A549 (cell line): ENCODE measurements at regions not wholly inside any gene's neighbourhood (a gene's known extent, or its start where the extent isn't known, plus 50 kb on each side); places are given as distances from the start of the nearest gene placed in this dataset.

Experiments used
- ATAC-seq, 2 experiments: fragments of 200-7000 bp in 1 of 2; fragments of >200 bp in 1 of 2; cut with Nextera tagmentation in 1 of 2; cut with Tn5 transposase in 1 of 2; 3 replicates each; pipeline versions ENCODE4 v1.8.0 to v1.9.1; 2018 to 2020; ENCODE audit warnings: mild to moderate bottlenecking in 1 of 2, moderate library complexity in 1 of 2
- CTCF ChIA-PET: fragments of 300-600 bp; sonication (Branson Sonifier 250); formaldehyde crosslinking; extraction: SDS; loops from one replicate; lab custom pipeline; 2021; ENCODE audit warnings: antibody characterized with exemption, inconsistent platforms; lab: Yijun Ruan, JAX
- POLR2A ChIA-PET: fragments of 350-600 bp; formaldehyde crosslinking; extraction: SDS; loops from one replicate; lab custom pipeline; 2021; ENCODE audit warnings: antibody characterized with exemption, inconsistent platforms; lab: Yijun Ruan, JAX
- DNase-seq, 2 experiments: peaks; one replicate each; pipeline versions ENCODE4 v3.0.0 to v3.0.0-alpha.2; 2011 to 2016; ENCODE audit warnings: low read depth in 1 of 2, low spot score in 1 of 2
- FAIRE-seq: peaks from 2 replicates; lab custom pipeline; 2011; peaks lifted over from hg19 to GRCh38; lab: Jason Lieb, UNC
- H3K27ac ChIP-seq, 2 experiments: fragments of >200 bp; sonication (Bioruptor Twin); formaldehyde crosslinking; 3 replicates each; pipeline ENCODE4 v1.5.1; 2016 to 2017
- H3K4me1 ChIP-seq: fragments of >200 bp; sonication (Bioruptor Twin); formaldehyde crosslinking; 3 replicates; pipeline ENCODE4 v1.6.1; 2016
- H3K4me2 ChIP-seq: fragments of >200 bp; sonication (Bioruptor Twin); formaldehyde crosslinking; 3 replicates; pipeline ENCODE4 v1.6.1; 2016
- H3K4me3 ChIP-seq: fragments of >200 bp; sonication (Bioruptor Twin); formaldehyde crosslinking; 3 replicates; pipeline ENCODE4 v1.5.1; 2016
- H3K9me3 ChIP-seq: fragments of >200 bp; sonication (Bioruptor Twin); formaldehyde crosslinking; 3 replicates; pipeline ENCODE4 v1.6.1; 2016
- CBX2 ChIP-seq: fragments of 200-600 bp; sonication (generic); IDR thresholded peaks from 2 replicates; pipeline ENCODE4 v1.6.1; 2016; ENCODE audit warnings: low read depth, mild to moderate bottlenecking, borderline replicate concordance
- EHF ChIP-seq: fragments of 250-450 bp; sonication (Bioruptor Pico); IDR thresholded peaks from 2 replicates; pipeline ENCODE4 v1.5.0; 2020; ENCODE audit warnings: mild to moderate bottlenecking
- EP300 ChIP-seq, 2 experiments: fragments of >200 bp; sonication (Bioruptor Twin); formaldehyde crosslinking; IDR thresholded peaks; 2 replicates in 1 of 2; 3 replicates in 1 of 2; pipeline ENCODE4 v1.6.1; 2016 to 2017
- ESRRA ChIP-seq: fragments of 150-350 bp; IDR thresholded peaks from 2 replicates; pipeline ENCODE4 v1.6.1; 2014; ENCODE audit warnings: mild to moderate bottlenecking, low read length, borderline replicate concordance
- GATA3 ChIP-seq: IDR thresholded peaks from 2 replicates; pipeline ENCODE4 v1.6.1; 2012; ENCODE audit warnings: borderline replicate concordance
- HDAC2 ChIP-seq: fragments of 200-600 bp; sonication (generic); IDR thresholded peaks from 2 replicates; pipeline ENCODE4 v1.6.1; 2016
- HEYL ChIP-seq: fragments of 250-450 bp; sonication (Bioruptor Pico); IDR thresholded peaks from 2 replicates; pipeline ENCODE4 v1.8.0; 2021; ENCODE audit warnings: mild to moderate bottlenecking, moderate library complexity
- HOXB5 ChIP-seq: fragments of 250-450 bp; sonication (Bioruptor Pico); IDR thresholded peaks from 2 replicates; pipeline ENCODE4 v1.5.0; 2020; ENCODE audit warnings: mild to moderate bottlenecking, moderate library complexity
- KDM5A ChIP-seq: fragments of 200-600 bp; sonication (generic); IDR thresholded peaks from 2 replicates; pipeline ENCODE4 v1.6.1; 2016; ENCODE audit warnings: antibody characterized with exemption, mild to moderate bottlenecking
- MAZ ChIP-seq: fragments of 150-350 bp; IDR thresholded peaks from 2 replicates; pipeline ENCODE4 v1.6.1; 2014; ENCODE audit warnings: antibody characterized with exemption, low read depth, low read length, borderline replicate concordance
- PHF8 ChIP-seq: fragments of 200-600 bp; sonication (generic); IDR thresholded peaks from 2 replicates; pipeline ENCODE4 v1.6.1; 2016; ENCODE audit warnings: low read depth, mild to moderate bottlenecking, antibody characterized with exemption, moderate library complexity, borderline replicate concordance
- POLR2AphosphoS2 ChIP-seq: conservative IDR thresholded peaks from 2 replicates; pipeline ENCODE4 v1.6.1; 2012; ENCODE audit warnings: low read length, improper control_type of control experiment, inconsistent platforms
- RARB ChIP-seq: fragments of 250-450 bp; sonication (Bioruptor Pico); IDR thresholded peaks from 2 replicates; pipeline ENCODE4 v1.8.0; 2021; ENCODE audit warnings: mild to moderate bottlenecking, moderate library complexity
- RNF2 ChIP-seq: fragments of 200-600 bp; sonication (generic); IDR thresholded peaks from 2 replicates; pipeline ENCODE4 v1.6.1; 2016; ENCODE audit warnings: low read depth, mild to moderate bottlenecking, antibody characterized with exemption, moderate library complexity, borderline replicate concordance
- SMC3 ChIP-seq: fragments of >200 bp; sonication (Bioruptor Twin); formaldehyde crosslinking; IDR thresholded peaks from 3 replicates; pipeline ENCODE4 v1.6.1; 2018; ENCODE audit warnings: inconsistent platforms
- SREBF2 ChIP-seq: fragments of 450-650 bp; IDR thresholded peaks from 2 replicates; pipeline ENCODE4 v1.6.1; 2014; ENCODE audit warnings: mild to moderate bottlenecking, moderate library complexity
- ZNF302 ChIP-seq: fragments of 250-450 bp; sonication (Bioruptor Pico); IDR thresholded peaks from 2 replicates; pipeline ENCODE4 v1.9.0; 2021; ENCODE audit warnings: inconsistent platforms, mild to moderate bottlenecking, moderate library complexity
- WGBS: methylation state at CpG from one replicate; pipeline ENCODE4 v1.1.6; 2017; ENCODE audit errors: missing lambda C conversion rate; 5-methylcytosine and 5-hydroxymethylcytosine counted together
- TF ChIP-seq, protein P1 (sequence below): fragments of 200-600 bp; sonication (generic); IDR thresholded peaks from 2 replicates; pipeline ENCODE4 v1.6.1; 2016; ENCODE audit warnings: antibody characterized with exemption, mild to moderate bottlenecking, moderate library complexity
- TF ChIP-seq, protein P2 (sequence below): fragments of >200 bp; sonication (Bioruptor Twin); formaldehyde crosslinking; IDR thresholded peaks from 2 replicates; pipeline ENCODE4 v1.6.1; 2016
- TF ChIP-seq, protein P3 (sequence below): IDR thresholded peaks from 2 replicates; pipeline ENCODE4 v1.6.1; 2012; ENCODE audit warnings: low read depth, borderline replicate concordance
- TF ChIP-seq, protein P4 (sequence below): IDR thresholded peaks from 2 replicates; pipeline ENCODE4 v1.6.1; 2012
- TF ChIP-seq, protein P5 (sequence below): fragments of 150-350 bp; IDR thresholded peaks from 2 replicates; pipeline ENCODE4 v1.6.1; 2014; ENCODE audit warnings: low read depth, mild to moderate bottlenecking, low read length

DNA sequence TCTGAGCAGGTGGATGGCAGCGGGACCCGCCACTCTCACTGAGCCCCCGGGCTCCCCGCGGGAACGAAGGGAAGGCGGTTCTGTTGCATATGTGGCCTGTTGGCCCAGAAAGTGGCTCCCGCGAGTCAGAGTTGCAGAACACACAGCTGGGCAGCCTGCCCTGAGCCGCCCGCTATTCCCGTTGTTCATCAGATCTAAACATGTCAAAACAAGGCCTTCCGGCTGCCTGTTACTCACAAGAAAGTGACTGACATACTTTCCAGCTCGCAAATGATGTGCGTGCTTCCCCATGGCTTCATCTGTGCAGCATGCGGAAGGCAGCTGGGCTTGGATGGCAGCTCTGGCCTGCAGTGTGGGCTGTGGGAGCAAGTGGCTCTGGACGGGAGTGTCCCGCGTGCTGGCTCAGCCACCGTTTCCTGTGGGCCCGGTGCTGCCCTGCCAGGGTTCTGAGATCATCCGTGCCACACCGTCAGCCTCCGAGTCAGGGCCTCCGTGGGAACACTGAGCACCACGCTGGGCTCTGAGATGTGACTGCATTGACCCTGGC lies 227.3 kb downstream of the ERMARD start:
- Histone ChIP-seq H3K4me1 (no peaks in the 10 kb centered on the region), H3K27ac (no peak overlapping the region), H3K9me3 (no peaks in the 10 kb centered on the region), H3K4me2 (no peak overlapping the region), H3K4me3 (no peak overlapping the region)
- no peak for FAIRE-seq
- ChIA-PET CTCF (no interaction called here), POLR2A (no interaction called here)
- TF ChIP-seq EHF: no peak
- TF ChIP-seq ESRRA: no peak
- no peak for TF ChIP-seq HDAC2
- TF ChIP-seq POLR2AphosphoS2: no peak
- TF ChIP-seq HEYL (CRISPR knock-in tag): no peak
- TF ChIP-seq HOXB5 (CRISPR knock-in tag): no peak
- TF ChIP-seq RARB (CRISPR knock-in tag): no peak
- TF ChIP-seq, protein P1, sequence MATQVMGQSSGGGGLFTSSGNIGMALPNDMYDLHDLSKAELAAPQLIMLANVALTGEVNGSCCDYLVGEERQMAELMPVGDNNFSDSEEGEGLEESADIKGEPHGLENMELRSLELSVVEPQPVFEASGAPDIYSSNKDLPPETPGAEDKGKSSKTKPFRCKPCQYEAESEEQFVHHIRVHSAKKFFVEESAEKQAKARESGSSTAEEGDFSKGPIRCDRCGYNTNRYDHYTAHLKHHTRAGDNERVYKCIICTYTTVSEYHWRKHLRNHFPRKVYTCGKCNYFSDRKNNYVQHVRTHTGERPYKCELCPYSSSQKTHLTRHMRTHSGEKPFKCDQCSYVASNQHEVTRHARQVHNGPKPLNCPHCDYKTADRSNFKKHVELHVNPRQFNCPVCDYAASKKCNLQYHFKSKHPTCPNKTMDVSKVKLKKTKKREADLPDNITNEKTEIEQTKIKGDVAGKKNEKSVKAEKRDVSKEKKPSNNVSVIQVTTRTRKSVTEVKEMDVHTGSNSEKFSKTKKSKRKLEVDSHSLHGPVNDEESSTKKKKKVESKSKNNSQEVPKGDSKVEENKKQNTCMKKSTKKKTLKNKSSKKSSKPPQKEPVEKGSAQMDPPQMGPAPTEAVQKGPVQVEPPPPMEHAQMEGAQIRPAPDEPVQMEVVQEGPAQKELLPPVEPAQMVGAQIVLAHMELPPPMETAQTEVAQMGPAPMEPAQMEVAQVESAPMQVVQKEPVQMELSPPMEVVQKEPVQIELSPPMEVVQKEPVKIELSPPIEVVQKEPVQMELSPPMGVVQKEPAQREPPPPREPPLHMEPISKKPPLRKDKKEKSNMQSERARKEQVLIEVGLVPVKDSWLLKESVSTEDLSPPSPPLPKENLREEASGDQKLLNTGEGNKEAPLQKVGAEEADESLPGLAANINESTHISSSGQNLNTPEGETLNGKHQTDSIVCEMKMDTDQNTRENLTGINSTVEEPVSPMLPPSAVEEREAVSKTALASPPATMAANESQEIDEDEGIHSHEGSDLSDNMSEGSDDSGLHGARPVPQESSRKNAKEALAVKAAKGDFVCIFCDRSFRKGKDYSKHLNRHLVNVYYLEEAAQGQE: no peak
- no peak for TF ChIP-seq SMC3
- no peak for TF ChIP-seq GATA3
- TF ChIP-seq MAZ: no peak
- TF ChIP-seq SREBF2: no peak
- TF ChIP-seq RNF2: no peak
- TF ChIP-seq, protein P2, sequence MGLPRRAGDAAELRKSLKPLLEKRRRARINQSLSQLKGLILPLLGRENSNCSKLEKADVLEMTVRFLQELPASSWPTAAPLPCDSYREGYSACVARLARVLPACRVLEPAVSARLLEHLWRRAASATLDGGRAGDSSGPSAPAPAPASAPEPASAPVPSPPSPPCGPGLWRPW: no peak
- TF ChIP-seq EP300 (IDR thresholded peaks at IDR 0.05): no peak
- no peak for DNase-seq
- 61% methylated on average over 16 of the region's 26 CpGs for WGBS
- no peak for ATAC-seq

DNA sequence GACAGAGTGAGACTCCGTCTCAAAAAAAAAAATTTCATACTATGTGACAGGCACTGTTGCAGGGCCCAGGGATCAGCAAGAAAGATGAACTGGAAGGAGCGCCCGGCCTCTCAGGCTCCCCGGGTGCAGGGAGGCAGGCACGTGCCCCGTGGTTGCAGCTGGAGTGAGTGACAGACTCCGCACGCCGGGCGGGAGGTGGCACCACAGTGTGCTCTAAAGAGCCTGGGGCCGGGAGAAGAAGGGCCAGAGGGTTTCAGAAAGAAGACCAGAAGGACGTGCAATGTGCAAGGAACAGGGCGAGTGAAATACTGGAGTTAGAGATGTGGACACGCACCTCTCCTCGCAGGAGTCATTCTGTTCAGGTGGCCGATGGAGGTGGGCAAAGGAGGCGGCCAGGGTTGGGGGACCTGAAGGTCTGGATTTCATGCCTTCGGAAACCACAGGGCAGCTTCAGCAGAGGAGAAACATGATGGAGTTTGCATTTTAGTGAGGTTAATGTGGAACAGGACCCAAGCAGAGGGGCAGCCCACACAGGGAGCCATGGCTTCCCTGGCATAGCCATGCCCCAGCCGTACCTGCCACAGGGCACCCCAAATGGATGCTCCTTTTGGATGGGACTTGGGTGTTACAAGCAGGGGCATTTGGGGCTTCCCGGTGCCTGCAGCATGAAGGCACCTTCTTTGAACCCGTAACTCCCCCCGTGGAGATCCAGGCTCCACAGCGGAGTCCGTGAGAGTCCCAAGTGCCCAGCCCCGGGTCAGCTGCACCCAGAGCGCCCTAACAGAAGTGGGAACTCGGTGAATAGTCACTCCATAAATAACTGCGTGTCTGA lies 226.2 kb downstream of the ERMARD start:
- H3K27ac ChIP-seq: no peak overlapping the region

More for the DNA sequence above, 226.2 kb downstream of the ERMARD start:
- H3K4me3 ChIP-seq: no peak overlapping the region
- no peaks in the 10 kb centered on the region for H3K4me1 ChIP-seq
- POLR2A ChIA-PET: no interaction called here
- FAIRE-seq (no peak), ATAC-seq (no peak), DNase-seq (no peak)
- WGBS: 47% methylated on average over 21 of the region's 28 CpGs
- TF ChIP-seq EHF (no peak), ZNF302 (CRISPR knock-in tag) (no peak), RARB (CRISPR knock-in tag) (no peak), PHF8 (no peak), CBX2 (no peak), POLR2AphosphoS2 (no peak), KDM5A (no peak), HDAC2 (no peak), ESRRA (no peak), GATA3 (no peak)
- TF ChIP-seq, protein P3, sequence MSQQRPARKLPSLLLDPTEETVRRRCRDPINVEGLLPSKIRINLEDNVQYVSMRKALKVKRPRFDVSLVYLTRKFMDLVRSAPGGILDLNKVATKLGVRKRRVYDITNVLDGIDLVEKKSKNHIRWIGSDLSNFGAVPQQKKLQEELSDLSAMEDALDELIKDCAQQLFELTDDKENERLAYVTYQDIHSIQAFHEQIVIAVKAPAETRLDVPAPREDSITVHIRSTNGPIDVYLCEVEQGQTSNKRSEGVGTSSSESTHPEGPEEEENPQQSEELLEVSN: no peak
- TF ChIP-seq, protein P4, sequence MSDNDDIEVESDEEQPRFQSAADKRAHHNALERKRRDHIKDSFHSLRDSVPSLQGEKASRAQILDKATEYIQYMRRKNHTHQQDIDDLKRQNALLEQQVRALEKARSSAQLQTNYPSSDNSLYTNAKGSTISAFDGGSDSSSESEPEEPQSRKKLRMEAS: no peak
- TF ChIP-seq, protein P5, sequence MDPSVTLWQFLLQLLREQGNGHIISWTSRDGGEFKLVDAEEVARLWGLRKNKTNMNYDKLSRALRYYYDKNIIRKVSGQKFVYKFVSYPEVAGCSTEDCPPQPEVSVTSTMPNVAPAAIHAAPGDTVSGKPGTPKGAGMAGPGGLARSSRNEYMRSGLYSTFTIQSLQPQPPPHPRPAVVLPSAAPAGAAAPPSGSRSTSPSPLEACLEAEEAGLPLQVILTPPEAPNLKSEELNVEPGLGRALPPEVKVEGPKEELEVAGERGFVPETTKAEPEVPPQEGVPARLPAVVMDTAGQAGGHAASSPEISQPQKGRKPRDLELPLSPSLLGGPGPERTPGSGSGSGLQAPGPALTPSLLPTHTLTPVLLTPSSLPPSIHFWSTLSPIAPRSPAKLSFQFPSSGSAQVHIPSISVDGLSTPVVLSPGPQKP: no peak
- no peaks in the 10 kb centered on the region for H3K9me3 ChIP-seq
- CTCF ChIA-PET: no interaction called here
- H3K4me2 ChIP-seq: no peak overlapping the region
